Naive thymus-derived CD8-positive, alpha-beta T cell (primary cell): ENCODE measurements at regions not wholly inside any gene's neighbourhood (a gene's known extent, or its start where the extent isn't known, plus 50 kb on each side); places are given as distances from the start of the nearest gene placed in this dataset.
A peak's percentile ranks its signal among the peaks of the same experiment; 100 is the strongest.

Experiments used
- ATAC-seq, 2 donors: fragments of 150-1000 bp; cut with Tn5 transposase in 1 of 2; sonication (Bioruptor Pico), chemical (Tn5 transposase) in 1 of 2; 1 replicate in 1 of 2; 2 replicates in 1 of 2; pipeline ENCODE4 v1.10.0; 2021; ENCODE audit warnings: mild to moderate bottlenecking in 2 of 2, moderate library complexity in 2 of 2
- POLR2A ChIA-PET: fragments of 350-600 bp; sonication (Branson Sonifier 250); formaldehyde crosslinking; loops from one replicate; lab custom pipeline; 2021; ENCODE audit warnings: antibody characterized with exemption; lab: Charles Lee
- DNase-seq, 10 donors: peaks; one replicate each; pipeline versions ENCODE4 v3.0.0 to v3.0.0-alpha.2; 2020 to 2022
- H3K27ac Mint-ChIP-seq, 10 donors: one replicate each; pipeline ENCODE4 v1.8.0; 2020 to 2022; ENCODE audit warnings: mild to moderate bottlenecking in 10 of 10, mixed read lengths in 10 of 10, moderate library complexity in 4 of 10, inconsistent platforms in 1 of 10
- H3K27me3 Mint-ChIP-seq, 5 donors: one replicate each; pipeline ENCODE4 v1.8.0; 2021 to 2022; ENCODE audit warnings: mixed read lengths in 5 of 5
- H3K36me3 Mint-ChIP-seq, 3 donors: one replicate each; pipeline ENCODE4 v1.8.0; 2020 to 2022; ENCODE audit warnings: mixed read lengths in 3 of 3, mild to moderate bottlenecking in 2 of 3, inconsistent platforms in 1 of 3
- H3K4me1 Mint-ChIP-seq, 4 donors: one replicate each; pipeline ENCODE4 v1.8.0; 2021 to 2022; ENCODE audit warnings: mixed read lengths in 4 of 4
- H3K4me3 Mint-ChIP-seq, 10 donors: one replicate each; pipeline ENCODE4 v1.8.0; 2020 to 2022; ENCODE audit warnings: mild to moderate bottlenecking in 10 of 10, mixed read lengths in 10 of 10, moderate library complexity in 6 of 10, inconsistent platforms in 1 of 10
- H3K9me3 Mint-ChIP-seq, 9 donors: one replicate each; pipeline ENCODE4 v1.8.0; 2020 to 2022; ENCODE audit warnings: mixed read lengths in 9 of 9, mild to moderate bottlenecking in 3 of 9, inconsistent platforms in 1 of 9, moderate library complexity in 1 of 9

- Mint-ChIP-seq H3K9me3 (peaks cover 0 to 11% (median 4%) of the 10 kb centered on the region in 9 donors), H3K27me3 (peaks cover 0 to 16% (median 3%) of the 10 kb centered on the region in 5 donors), H3K27ac (no peak overlapping the region), H3K36me3 (peaks cover 0 to 12% (median 2%) of the 10 kb centered on the region in 3 donors), H3K4me1 (peaks cover 0 to 10% (median 7%) of the 10 kb centered on the region in 4 donors), H3K4me3 (no peak overlapping the region)
- DNase-seq (no peak), ATAC-seq (no peak)
- POLR2A ChIA-PET = interaction anchor here (0.6 kb wide), 1 partner anchor 22 kb away, joined by 3 read pairs; no protein-coding TSS in a partner anchor
Observed at GRCh38 chr12:116647813-116648212, 88.6 kb downstream of the MAP1LC3B2 start.

GRCh38 chr12:116646901-116647300, 87.7 kb downstream of the MAP1LC3B2 start:
- POLR2A ChIA-PET = no interaction called here
- H3K9me3 Mint-ChIP-seq = peaks cover 0 to 11% (median 3%) of the 10 kb centered on the region in 9 donors
- H3K4me1 Mint-ChIP-seq = peaks cover 0 to 10% (median 7%) of the 10 kb centered on the region in 4 donors
- peaks cover 0 to 16% (median 3%) of the 10 kb centered on the region in 5 donors for H3K27me3 Mint-ChIP-seq
- H3K4me3 Mint-ChIP-seq = no peak overlapping the region
- H3K36me3 Mint-ChIP-seq = peaks cover 0 to 10% (median 2%) of the 10 kb centered on the region in 3 donors
- H3K27ac Mint-ChIP-seq = no peak overlapping the region
- ATAC-seq (no peak), DNase-seq (no peak)

GRCh38 chr12:116644806-116645205, 85.6 kb downstream of the MAP1LC3B2 start:
- POLR2A ChIA-PET = no interaction called here
- H3K36me3 Mint-ChIP-seq = peaks cover 0 to 10% (median 2%) of the 10 kb centered on the region in 3 donors
- H3K27ac Mint-ChIP-seq = no peak overlapping the region
- H3K4me1 Mint-ChIP-seq = peaks cover 0 to 5% (median 2%) of the 10 kb centered on the region in 4 donors
- no peak overlapping the region for H3K4me3 Mint-ChIP-seq
- ATAC-seq (no peak), DNase-seq (no peak)
- peaks cover 0 to 11% (median 3%) of the 10 kb centered on the region in 9 donors for H3K9me3 Mint-ChIP-seq
- peaks cover 0 to 11% (median 3%) of the 10 kb centered on the region in 5 donors for H3K27me3 Mint-ChIP-seq

- peak overlapping the region in 1 of 10 donors; percentile 1 for H3K27ac Mint-ChIP-seq
- peaks cover 0 to 2% (median under 1%) of the 10 kb centered on the region in 4 donors for H3K4me1 Mint-ChIP-seq
Observed at GRCh38 chr12:116642683-116643082, 83.5 kb downstream of the MAP1LC3B2 start.

GRCh38 chr12:116642106-116642505, 82.9 kb downstream of the MAP1LC3B2 start:
- Mint-ChIP-seq H3K9me3 (peaks cover 0 to 11% (median 3%) of the 10 kb centered on the region in 9 donors), H3K36me3 (peaks cover 0 to 10% (median 2%) of the 10 kb centered on the region in 3 donors), H3K4me3 (no peak overlapping the region), H3K27ac (no peak overlapping the region), H3K27me3 (peaks cover 0 to 4% (median 0%) of the 10 kb centered on the region in 5 donors), H3K4me1 (peaks cover 0 to 2% (median 0%) of the 10 kb centered on the region in 4 donors)
- POLR2A ChIA-PET = no interaction called here
- ATAC-seq = no peak
- no peak for DNase-seq

More at GRCh38 chr12:116642683-116643082, 83.5 kb downstream of the MAP1LC3B2 start:
- ATAC-seq (no peak), DNase-seq (no peak)
- H3K9me3 Mint-ChIP-seq = peaks cover 0 to 11% (median 3%) of the 10 kb centered on the region in 9 donors
- POLR2A ChIA-PET = interaction anchor here (0.5 kb wide), 1 partner anchor 15 kb away, joined by 3 read pairs; no protein-coding TSS in a partner anchor
- no peak overlapping the region for H3K4me3 Mint-ChIP-seq
- H3K36me3 Mint-ChIP-seq = peaks cover 0 to 10% (median 2%) of the 10 kb centered on the region in 3 donors
- H3K27me3 Mint-ChIP-seq = peaks cover 0 to 5% (median under 1%) of the 10 kb centered on the region in 5 donors

- Mint-ChIP-seq H3K27ac (no peak overlapping the region), H3K9me3 (peaks cover 0 to 11% (median 3%) of the 10 kb centered on the region in 9 donors), H3K4me3 (no peak overlapping the region), H3K27me3 (peaks cover 0 to 3% (median 2%) of the 10 kb centered on the region in 5 donors), H3K4me1 (peaks cover 0 to 9% (median 4%) of the 10 kb centered on the region in 4 donors), H3K36me3 (peaks cover 0 to 10% (median 2%) of the 10 kb centered on the region in 3 donors)
- DNase-seq (no peak), ATAC-seq (no peak)
- POLR2A ChIA-PET = no interaction called here
Observed at GRCh38 chr12:116640281-116640680, 81.1 kb downstream of the MAP1LC3B2 start.

- Mint-ChIP-seq H3K4me3 (no peak overlapping the region), H3K4me1 (peaks cover 3 to 10% (median 6%) of the 10 kb centered on the region in 4 donors), H3K27me3 (peaks cover 1 to 3% (median 2%) of the 10 kb centered on the region in 5 donors), H3K9me3 (peaks cover 0 to 7% (median 0%) of the 10 kb centered on the region in 9 donors), H3K27ac (no peak overlapping the region), H3K36me3 (peaks cover 0 to 6% (median 2%) of the 10 kb centered on the region in 3 donors)
- ATAC-seq = no peak
- no peak for DNase-seq
- POLR2A ChIA-PET = no interaction called here
Observed at GRCh38 chr12:116639765-116640164, 80.6 kb downstream of the MAP1LC3B2 start.

GRCh38 chr12:116638376-116638775, 79.2 kb downstream of the MAP1LC3B2 start:
- Mint-ChIP-seq H3K27ac (no peak overlapping the region), H3K4me3 (no peak overlapping the region), H3K9me3 (peaks cover 0 to 3% (median 0%) of the 10 kb centered on the region in 9 donors), H3K27me3 (peaks cover 6 to 14% (median 9%) of the 10 kb centered on the region in 5 donors), H3K4me1 (peaks cover 3 to 10% (median 9%) of the 10 kb centered on the region in 4 donors), H3K36me3 (no peaks in the 10 kb centered on the region)
- POLR2A ChIA-PET = no interaction called here
- DNase-seq (no peak), ATAC-seq (no peak)

GRCh38 chr12:116637589-116638150, 78.5 kb downstream of the MAP1LC3B2 start:
- peaks cover 3 to 10% (median 8%) of the 10 kb centered on the region in 4 donors for H3K4me1 Mint-ChIP-seq
- H3K9me3 Mint-ChIP-seq = no peaks in the 10 kb centered on the region
- H3K27me3 Mint-ChIP-seq = peaks cover 6 to 21% (median 14%) of the 10 kb centered on the region in 5 donors
- DNase-seq = no peak
- no peaks in the 10 kb centered on the region for H3K36me3 Mint-ChIP-seq
- ATAC-seq = no peak
- POLR2A ChIA-PET = no interaction called here
- H3K4me3 Mint-ChIP-seq = no peak overlapping the region
- no peak overlapping the region for H3K27ac Mint-ChIP-seq

GRCh38 chr12:116636608-116637519, 77.7 kb downstream of the MAP1LC3B2 start:
- POLR2A ChIA-PET = no interaction called here
- peaks cover 3 to 10% (median 8%) of the 10 kb centered on the region in 4 donors for H3K4me1 Mint-ChIP-seq
- H3K9me3 Mint-ChIP-seq = no peaks in the 10 kb centered on the region
- H3K27ac Mint-ChIP-seq = no peak overlapping the region
- H3K27me3 Mint-ChIP-seq = peaks cover 6 to 29% (median 16%) of the 10 kb centered on the region in 5 donors
- no peak for ATAC-seq
- DNase-seq = no peak
- no peak overlapping the region for H3K4me3 Mint-ChIP-seq
- no peaks in the 10 kb centered on the region for H3K36me3 Mint-ChIP-seq

- no peaks in the 10 kb centered on the region for H3K36me3 Mint-ChIP-seq
- ATAC-seq = no peak
- H3K4me3 Mint-ChIP-seq = peak overlapping the region in 1 of 10 donors; percentile 30
- peaks cover 6 to 31% (median 18%) of the 10 kb centered on the region in 5 donors for H3K27me3 Mint-ChIP-seq
- H3K4me1 Mint-ChIP-seq = peaks cover 3 to 10% (median 8%) of the 10 kb centered on the region in 4 donors
- peak in 1 of 10 donors; percentile 9 for DNase-seq
- POLR2A ChIA-PET = interaction anchor here (0.5 kb wide), 1 partner anchor 41 kb away, joined by 3 read pairs; no protein-coding TSS in a partner anchor
- H3K27ac Mint-ChIP-seq = peak overlapping the region in 1 of 10 donors; percentile 2
- no peaks in the 10 kb centered on the region for H3K9me3 Mint-ChIP-seq
Observed at GRCh38 chr12:116635487-116635886, 76.3 kb downstream of the MAP1LC3B2 start.

- no peak for DNase-seq
- no peaks in the 10 kb centered on the region for H3K36me3 Mint-ChIP-seq
- peaks cover 13 to 38% (median 22%) of the 10 kb centered on the region in 5 donors for H3K27me3 Mint-ChIP-seq
- H3K4me1 Mint-ChIP-seq = peaks cover 3 to 10% (median 8%) of the 10 kb centered on the region in 4 donors
- no peaks in the 10 kb centered on the region for H3K9me3 Mint-ChIP-seq
- no peak for ATAC-seq
- H3K4me3 Mint-ChIP-seq = no peak overlapping the region
- no peak overlapping the region for H3K27ac Mint-ChIP-seq
- POLR2A ChIA-PET = no interaction called here
Observed at GRCh38 chr12:116633476-116633875, 74.3 kb downstream of the MAP1LC3B2 start.
